Gastroesophageal sphincter (tissue), 4 donors: ENCODE measurements at regions not wholly inside any gene's neighbourhood (a gene's known extent, or its start where the extent isn't known, plus 50 kb on each side); places are given as distances from the start of the nearest gene placed in this dataset.

ENCODE experiments used
- ATAC-seq: fragments of 150-250 bp; one replicate; pipeline ENCODE4 v1.9.1; 2016; ENCODE audit warnings: mild to moderate bottlenecking, moderate library complexity
- H3K27ac ChIP-seq, 4 donors: fragments of 200-600 bp; sonication (generic) in 3 of 4; 1 replicate in 3 of 4; 2 replicates in 1 of 4; pipeline ENCODE4 v1.5.1; 2016 to 2019
- H3K27me3 ChIP-seq: fragments of 200-600 bp; sonication (generic); one replicate; pipeline ENCODE4 v1.5.1; 2019
- H3K36me3 ChIP-seq, 2 donors: fragments of 200-600 bp; sonication (generic); one replicate each; pipeline ENCODE4 v1.5.1; 2019; ENCODE audit warnings: control low read depth in 1 of 2
- H3K4me1 ChIP-seq, 3 donors: fragments of 200-600 bp; sonication (generic); 1 replicate in 2 of 3; 2 replicates in 1 of 3; pipeline ENCODE4 v1.5.1; 2016 to 2019; ENCODE audit warnings: control low read depth in 2 of 3
- H3K4me3 ChIP-seq, 2 donors: fragments of 200-600 bp; sonication (generic); one replicate each; pipeline ENCODE4 v1.5.1; 2019; ENCODE audit warnings: mild to moderate bottlenecking in 1 of 2, moderate library complexity in 1 of 2
- H3K9me3 ChIP-seq, 3 donors: fragments of 200-600 bp; sonication (generic); one replicate each; pipeline ENCODE4 v1.5.1; 2017 to 2019; ENCODE audit warnings: control low read depth in 2 of 3
- CTCF ChIP-seq, 4 experiments: fragments of 200-600 bp in 2 of 4; fragments of 450-650 bp in 2 of 4; sonication (generic) in 1 of 4; IDR thresholded peaks; one replicate each; pipeline ENCODE4 v1.5.1; 2017 to 2019; ENCODE audit warnings: antibody characterized with exemption in 4 of 4, mild to moderate bottlenecking in 2 of 4, moderate library complexity in 2 of 4
- EP300 ChIP-seq: sonication (generic); formaldehyde crosslinking; IDR thresholded peaks from one replicate; pipeline ENCODE4 v1.6.1; 2017; ENCODE audit warnings: antibody characterized with exemption, mild to moderate bottlenecking
- POLR2A ChIP-seq, 2 donors: fragments of 450-650 bp; IDR thresholded peaks; one replicate each; pipeline ENCODE4 v1.6.1; 2017; ENCODE audit warnings: antibody characterized with exemption in 2 of 2, mild to moderate bottlenecking in 2 of 2, moderate library complexity in 1 of 2
- POLR2AphosphoS5 ChIP-seq: sonication (generic); formaldehyde crosslinking; IDR thresholded peaks from one replicate; pipeline ENCODE4 v1.6.1; 2017; ENCODE audit warnings: antibody characterized with exemption
- WGBS, 2 donors: methylation state at CpG; one replicate each; pipeline ENCODE4 v1.1.5; 2018; ENCODE audit warnings: low coverage in 1 of 2; 5-methylcytosine and 5-hydroxymethylcytosine counted together

GRCh38 chr13:47679401-47679800, 321.7 kb downstream of the SUCLA2 start:
- Histone ChIP-seq H3K27ac (no peak overlapping the region), H3K9me3 (peaks cover 0 to 3% (median 0%) of the 10 kb centered on the region in 3 donors), H3K27me3 (no peaks in the 10 kb centered on the region), H3K4me1 (no peaks in the 10 kb centered on the region), H3K4me3 (no peak overlapping the region), H3K36me3 (no peaks in the 10 kb centered on the region)
- no peak for TF ChIP-seq POLR2AphosphoS5
- no peak for TF ChIP-seq POLR2A (IDR thresholded peaks at IDR 0.05)
- no peak for TF ChIP-seq CTCF (IDR thresholded peaks at IDR 0.05)
- no peak for TF ChIP-seq EP300
- WGBS, 2 donors, result 79 to 81% methylated on average over 1 of the region's 1 CpG
- ATAC-seq, result no peak

- no peak for TF ChIP-seq POLR2AphosphoS5
- Histone ChIP-seq H3K27me3 (no peaks in the 10 kb centered on the region), H3K36me3 (no peaks in the 10 kb centered on the region), H3K9me3 (no peaks in the 10 kb centered on the region), H3K4me3 (no peak overlapping the region), H3K27ac (no peak overlapping the region), H3K4me1 (peaks cover 0 to 1% (median 0%) of the 10 kb centered on the region in 3 donors)
- no peak for ATAC-seq
- WGBS, 2 donors, result 66 to 85% methylated on average over 3 to 4 of the region's 4 CpGs
Observed at GRCh38 chr13:47678201-47678968, 322.7 kb downstream of the SUCLA2 start.

GRCh38 chr13:47675871-47676270, 325.2 kb downstream of the SUCLA2 start:
- no peak for ATAC-seq
- H3K4me3 ChIP-seq, result no peak overlapping the region
- H3K9me3 ChIP-seq, result no peaks in the 10 kb centered on the region
- TF ChIP-seq POLR2AphosphoS5, result no peak
- TF ChIP-seq EP300, result no peak
- no peak for TF ChIP-seq POLR2A (IDR thresholded peaks at IDR 0.05)
- TF ChIP-seq CTCF (IDR thresholded peaks at IDR 0.05), result no peak
- 88 to 89% methylated on average over 4 of the region's 4 CpGs for WGBS, 2 donors
- no peaks in the 10 kb centered on the region for H3K27me3 ChIP-seq
- H3K27ac ChIP-seq, result no peak overlapping the region
- peaks cover 0 to 4% (median 0%) of the 10 kb centered on the region in 3 donors for H3K4me1 ChIP-seq
- no peaks in the 10 kb centered on the region for H3K36me3 ChIP-seq

- H3K4me3 ChIP-seq, result no peak overlapping the region
- no peaks in the 10 kb centered on the region for H3K36me3 ChIP-seq
- H3K27me3 ChIP-seq, result no peaks in the 10 kb centered on the region
- TF ChIP-seq POLR2AphosphoS5 (peak; percentile 46), POLR2A (IDR thresholded peaks at IDR 0.05) (no peak)
- H3K4me1 ChIP-seq, result peaks cover 0 to 4% (median 0%) of the 10 kb centered on the region in 3 donors
- ATAC-seq, result peak; percentile 95
- H3K9me3 ChIP-seq, result no peaks in the 10 kb centered on the region
- WGBS, 2 donors, result 34 to 40% methylated on average over 5 of the region's 5 CpGs
- no peak overlapping the region for H3K27ac ChIP-seq
Observed at GRCh38 chr13:47673009-47673850, 327.8 kb downstream of the SUCLA2 start.

GRCh38 chr13:47672245-47673008, 328.6 kb downstream of the SUCLA2 start:
- H3K27me3 ChIP-seq, result no peaks in the 10 kb centered on the region
- 44 to 60% methylated on average over 3 of the region's 3 CpGs for WGBS, 2 donors
- H3K9me3 ChIP-seq, result no peaks in the 10 kb centered on the region
- no peak overlapping the region for H3K4me3 ChIP-seq
- TF ChIP-seq POLR2A (IDR thresholded peaks at IDR 0.05) (no peak), CTCF (IDR thresholded peaks at IDR 0.05) (no peak), EP300 (no peak), POLR2AphosphoS5 (no peak)
- H3K36me3 ChIP-seq, result no peaks in the 10 kb centered on the region
- no peak for ATAC-seq
- peaks cover 0 to 4% (median 0%) of the 10 kb centered on the region in 3 donors for H3K4me1 ChIP-seq
- H3K27ac ChIP-seq, result peak overlapping the region in 2 of 4 donors; percentile 28 to 37
